NCI-H1930 (cell line): ENCODE measurements at regions not wholly inside any gene's neighbourhood (a gene's known extent, or its start where the extent isn't known, plus 50 kb on each side); places are given as distances from the start of the nearest gene placed in this dataset.
"Not testable (repeated sequence)": the region's sequence is repeated elsewhere in the genome, so short reads cannot be mapped to it uniquely, and the experiment has no call there.

Source experiments
- DNase-seq, 2 experiments: peaks; one replicate each; lab custom pipeline; 2025; lab: John Stamatoyannopoulos, UW

GRCh38 chrX:6990552-6991193, 156.8 kb upstream of the STS start:
- no peak for DNase-seq

GRCh38 chrX:6989858-6990257, 157.7 kb upstream of the STS start:
- DNase-seq = no peak

DNA sequence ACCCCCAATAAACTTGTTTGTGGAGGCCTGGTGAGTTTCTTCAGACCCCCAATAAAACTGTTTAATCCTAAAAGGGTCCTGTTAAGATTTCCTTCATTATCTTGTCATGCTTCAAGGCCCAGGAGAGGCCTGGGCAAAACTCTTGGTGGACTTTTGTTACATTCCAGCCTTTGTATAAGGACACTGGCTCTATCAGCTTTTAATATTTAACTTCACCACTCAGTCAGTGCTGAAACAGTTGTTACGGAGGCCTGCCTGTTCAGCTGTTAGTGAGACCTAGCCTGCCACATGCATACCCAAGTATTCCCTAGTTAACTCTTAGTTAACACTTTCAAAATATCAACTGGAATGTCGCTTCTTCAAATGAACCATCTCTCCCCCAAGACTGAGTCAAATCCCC, 158.8 kb upstream of the STS start:
- not testable (repeated sequence) for DNase-seq

- no peak for DNase-seq
Measured at GRCh38 chrX:6986915-6987314, 160.6 kb upstream of the STS start.

DNA sequence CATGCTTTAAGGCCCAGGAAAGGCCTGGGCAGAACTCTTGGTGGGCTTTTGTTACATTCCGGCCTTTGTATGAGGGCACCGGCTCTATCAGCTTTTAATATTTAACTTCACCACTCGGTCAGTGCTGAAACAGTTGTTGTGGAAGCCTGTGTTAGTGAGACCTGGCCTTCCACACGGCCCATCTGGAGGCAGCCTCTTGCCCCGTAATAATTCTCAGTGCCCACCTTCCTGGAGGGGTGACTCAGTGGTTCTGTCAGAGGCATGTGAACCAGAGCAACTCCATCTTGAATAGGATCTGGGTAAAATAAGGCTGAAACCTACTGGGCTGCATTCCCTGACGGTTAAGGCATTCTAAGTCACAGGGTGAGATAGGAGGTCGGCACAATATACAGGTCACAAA, 162.0 kb upstream of the STS start:
- DNase-seq = no peak

DNA sequence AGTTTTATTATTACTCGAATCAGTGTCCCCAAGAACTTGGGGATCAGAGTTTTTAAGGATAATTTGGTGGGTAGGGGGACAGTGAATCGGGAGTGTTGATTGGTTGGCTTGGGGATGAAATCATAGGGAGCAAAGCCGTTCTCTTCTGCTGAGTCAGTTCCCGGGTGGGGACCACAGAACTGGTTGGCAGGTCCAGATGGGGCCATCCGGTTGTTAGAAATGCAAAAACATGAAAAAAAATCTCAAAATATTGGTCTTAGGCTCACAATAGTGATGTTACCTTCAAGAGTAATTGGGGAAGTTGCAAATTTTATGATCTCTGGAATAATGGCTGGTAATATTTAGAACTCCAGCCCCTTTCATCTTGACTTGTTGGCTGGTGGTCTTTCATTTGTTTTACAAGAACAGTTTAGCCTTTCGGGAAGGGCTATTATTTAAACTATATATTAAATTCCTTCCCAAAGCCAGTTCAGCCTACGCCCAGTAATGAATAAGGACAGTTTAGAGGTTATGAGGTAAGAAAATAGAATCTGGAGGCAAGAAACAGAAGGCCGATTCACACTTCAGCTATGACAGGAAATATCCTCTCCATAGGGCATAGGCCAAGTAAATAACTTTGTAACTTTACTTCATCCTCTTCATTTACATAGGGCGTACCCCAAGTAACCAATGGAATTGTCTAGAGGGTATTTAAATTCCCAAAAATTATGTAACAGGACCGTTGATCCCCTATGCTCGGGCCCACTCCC, 164.1 kb upstream of the STS start:
- no peak for DNase-seq

GRCh38 chrX:6981718-6982406, 165.7 kb upstream of the STS start:
- no peak for DNase-seq

- no peak for DNase-seq
Measured at GRCh38 chrX:6980981-6981380, 166.5 kb upstream of the STS start.

DNA sequence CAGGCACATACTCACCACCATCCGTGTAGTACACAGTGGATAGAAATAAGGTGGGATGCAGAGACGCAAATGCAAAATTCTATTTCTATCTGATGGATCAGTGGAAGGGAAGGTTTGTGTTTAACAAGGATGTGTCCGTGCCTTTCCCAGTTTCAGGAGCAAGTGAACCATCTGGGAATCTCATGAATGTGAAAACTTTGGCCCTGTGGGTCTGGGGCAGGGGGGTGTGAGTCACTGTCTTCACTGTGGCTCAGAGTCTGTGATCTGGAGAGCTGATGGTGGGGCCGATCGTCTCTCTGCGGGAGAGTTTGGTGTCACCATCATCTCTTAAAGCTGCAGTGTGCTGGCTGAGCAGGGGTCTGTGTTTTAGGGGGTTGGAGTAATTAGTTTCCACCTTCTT, 179.3 kb upstream of the STS start:
- DNase-seq = no peak

GRCh38 chrX:6965729-6966128, 181.8 kb upstream of the STS start:
- no peak for DNase-seq

DNA sequence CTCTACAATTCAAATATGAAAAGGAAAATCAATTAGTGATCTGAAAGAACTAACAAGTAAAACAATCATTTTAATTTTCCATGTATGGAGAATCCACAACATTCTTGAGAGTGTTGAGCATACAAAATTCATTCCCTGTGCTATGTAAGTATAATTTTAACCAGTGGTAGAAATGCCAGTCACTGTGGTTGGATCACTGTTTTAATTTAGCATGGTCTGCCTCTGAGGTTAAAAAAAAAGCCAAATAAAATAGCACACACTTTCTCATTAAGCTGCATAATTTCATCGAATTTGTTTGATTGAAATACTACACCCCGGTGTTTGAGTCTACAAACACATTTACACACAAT, 185.5 kb upstream of the STS start:
- no peak for DNase-seq

DNA sequence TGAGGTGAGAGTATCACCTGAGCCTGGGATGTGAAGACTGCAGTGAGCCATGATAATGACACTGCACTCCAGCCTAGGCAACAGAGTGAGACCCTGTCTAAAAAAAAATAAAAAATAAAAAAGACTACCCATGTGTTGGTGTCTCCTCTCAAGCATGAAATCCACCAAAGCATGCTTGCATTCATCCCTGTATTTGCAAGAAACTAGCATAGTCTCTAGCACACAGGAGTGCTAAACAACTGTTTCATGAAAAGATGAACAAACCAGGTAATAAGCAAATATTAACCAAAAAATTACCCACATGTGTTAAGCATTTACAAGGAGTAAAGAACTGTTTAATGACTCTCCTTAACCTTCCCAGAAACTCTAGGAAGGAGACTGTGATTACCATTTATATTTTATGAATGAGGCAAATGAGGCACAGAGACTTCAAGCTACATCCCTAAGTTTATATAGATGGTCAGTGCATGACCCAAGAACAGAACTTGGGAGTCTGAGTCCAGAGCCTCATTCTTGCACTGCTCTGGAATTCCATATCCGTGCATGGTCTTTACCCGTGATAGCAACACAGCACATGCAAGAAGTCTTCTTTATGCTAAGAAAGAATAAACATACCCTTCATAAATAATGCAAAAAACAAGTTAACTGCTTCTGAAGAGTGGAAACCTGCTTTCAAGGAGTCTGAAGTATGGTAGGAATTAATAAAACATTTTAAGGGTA, 186.1 kb upstream of the STS start:
- no peak for DNase-seq

- DNase-seq = no peak
Measured at GRCh38 chrX:6959006-6959405, 188.5 kb upstream of the STS start.

- no peak for DNase-seq
Measured at GRCh38 chrX:6954836-6955235, 192.7 kb upstream of the STS start.

- DNase-seq = no peak
Measured at GRCh38 chrX:6946168-6946567, 201.3 kb upstream of the STS start.

GRCh38 chrX:6941041-6941440, 206.5 kb upstream of the STS start:
- DNase-seq = no peak

DNA sequence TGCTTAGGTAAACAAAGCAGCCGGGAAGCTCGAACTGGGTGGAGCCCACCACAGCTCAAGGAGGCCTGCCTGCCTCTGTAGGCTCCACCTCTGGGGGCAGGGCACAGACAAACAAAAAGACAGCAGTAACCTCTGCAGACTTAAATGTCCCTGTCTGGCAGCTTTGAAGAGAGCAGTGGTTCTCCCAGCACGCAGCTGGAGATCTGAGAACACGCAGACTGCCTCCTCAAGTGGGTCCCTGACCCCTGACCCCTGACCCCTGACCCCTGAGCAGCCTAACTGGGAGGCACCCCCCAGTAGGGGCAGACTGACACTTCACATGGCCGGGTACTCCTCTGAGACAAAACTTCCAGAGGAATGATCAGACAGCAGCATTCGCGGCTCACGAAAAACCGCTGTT, 214.6 kb upstream of the STS start:
- DNase-seq = not testable (repeated sequence)

DNA sequence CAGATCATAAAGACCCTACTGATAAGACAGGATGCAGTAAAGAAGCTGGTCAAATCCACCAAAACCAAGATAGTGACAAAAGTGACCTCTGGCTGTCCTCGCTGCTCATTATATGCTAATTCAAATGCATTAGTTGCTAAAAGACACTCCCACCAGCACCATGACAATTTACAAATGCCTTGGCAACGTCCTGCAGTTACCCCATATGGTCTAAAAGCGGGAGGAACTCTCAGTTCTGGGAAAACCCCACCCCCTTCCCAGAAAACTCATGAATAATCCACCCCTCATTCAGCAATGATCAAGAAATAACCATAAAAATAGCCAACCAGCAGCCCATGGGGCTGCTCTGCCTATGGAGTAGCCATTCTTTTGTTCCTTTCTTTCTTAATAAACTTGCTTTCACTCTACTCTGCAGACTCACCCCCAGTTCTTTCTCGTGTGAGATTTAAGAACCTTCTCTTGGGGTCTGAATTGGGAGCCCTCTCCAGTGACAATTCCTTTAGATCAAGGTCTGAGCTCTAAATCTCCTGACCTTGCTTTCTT, 217.1 kb upstream of the STS start:
- DNase-seq = no peak

DNA sequence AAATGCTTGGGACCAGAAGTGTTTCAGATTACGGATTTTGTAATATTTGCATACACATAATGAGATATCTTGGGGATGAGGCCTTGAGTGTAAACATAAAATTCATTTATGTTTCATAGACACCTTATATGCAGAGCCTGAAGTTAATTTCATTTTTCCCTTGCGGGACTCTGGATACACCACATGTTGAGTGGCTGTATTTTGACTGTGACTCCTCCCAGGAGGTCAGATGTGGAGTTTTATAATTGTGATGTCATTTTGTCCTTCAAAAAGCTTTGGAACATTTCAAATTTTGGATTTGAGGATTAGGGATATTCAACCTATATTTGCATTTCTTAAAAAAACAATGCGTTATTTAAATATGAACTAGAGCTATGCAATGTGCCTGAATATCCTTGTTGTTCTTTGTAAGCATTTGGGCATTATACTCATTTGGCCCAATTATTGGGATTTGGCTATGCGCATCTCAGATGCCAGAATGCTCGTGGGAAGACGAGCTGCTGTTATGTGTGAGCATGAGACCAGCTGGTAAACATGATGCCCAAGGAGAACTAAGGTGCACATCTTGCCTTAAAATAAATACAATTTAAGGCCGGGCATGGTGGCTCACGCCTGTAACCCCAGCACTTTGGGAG, 223.0 kb upstream of the STS start:
- DNase-seq = no peak

GRCh38 chrX:6917666-6918065, 229.8 kb upstream of the STS start:
- DNase-seq = peak; percentile 1 to 4

GRCh38 chrX:6910218-6910617, 237.3 kb upstream of the STS start:
- no peak for DNase-seq

- no peak for DNase-seq
Measured at GRCh38 chrX:6909396-6909795, 238.1 kb upstream of the STS start.
